ENCODE measurements at regions not wholly inside any gene's neighbourhood (a gene's known extent, or its start where the extent isn't known, plus 50 kb on each side); places are given as distances from the start of the nearest gene placed in this dataset.

- H3K27me3 Mint-ChIP-seq (ENCODE audit: low read depth), result peaks cover 30% of the 10 kb centered on the region
- no peaks in the 10 kb centered on the region for H3K9me3 Mint-ChIP-seq (ENCODE audit: low read depth)
- H3K4me1 Mint-ChIP-seq (ENCODE audit: low read depth), result no peaks in the 10 kb centered on the region
- no peak overlapping the region for H3K27ac Mint-ChIP-seq (ENCODE audit: unreplicated experiment)
- peaks cover 3% of the 10 kb centered on the region for H3K36me3 Mint-ChIP-seq (ENCODE audit: low read depth)
- H3K4me3 Mint-ChIP-seq (ENCODE audit: unreplicated experiment), result no peak overlapping the region
- no peak for DNase-seq (ENCODE audit: low spot score)
- no peak for TF ChIP-seq CTCF (IDR thresholded peaks at IDR 0.05)
These were observed 84.8 kb downstream of the PCDH1 start for GRCh38 chr5:141793403-141793802.

GRCh38 chr5:141790630-141791029 lies 87.6 kb downstream of the PCDH1 start:
- Mint-ChIP-seq H3K36me3 (ENCODE audit: low read depth) (peaks cover 3% of the 10 kb centered on the region), H3K4me1 (ENCODE audit: low read depth) (no peaks in the 10 kb centered on the region), H3K4me3 (ENCODE audit: unreplicated experiment) (no peak overlapping the region), H3K27ac (ENCODE audit: unreplicated experiment) (no peak overlapping the region), H3K9me3 (ENCODE audit: low read depth) (no peaks in the 10 kb centered on the region), H3K27me3 (ENCODE audit: low read depth) (peaks cover 31% of the 10 kb centered on the region)
- DNase-seq (ENCODE audit: low spot score), result no peak
- TF ChIP-seq CTCF (IDR thresholded peaks at IDR 0.05), result no peak

GRCh38 chr5:141789330-141789729 lies 88.9 kb downstream of the PCDH1 start:
- Mint-ChIP-seq H3K36me3 (ENCODE audit: low read depth) (peaks cover 3% of the 10 kb centered on the region), H3K4me1 (ENCODE audit: low read depth) (no peaks in the 10 kb centered on the region), H3K27ac (ENCODE audit: unreplicated experiment) (no peak overlapping the region), H3K9me3 (ENCODE audit: low read depth) (no peaks in the 10 kb centered on the region), H3K27me3 (ENCODE audit: low read depth) (peaks cover 27% of the 10 kb centered on the region), H3K4me3 (ENCODE audit: unreplicated experiment) (no peak overlapping the region)
- TF ChIP-seq CTCF (IDR thresholded peaks at IDR 0.05), result no peak
- no peak for DNase-seq (ENCODE audit: low spot score)

DNA sequence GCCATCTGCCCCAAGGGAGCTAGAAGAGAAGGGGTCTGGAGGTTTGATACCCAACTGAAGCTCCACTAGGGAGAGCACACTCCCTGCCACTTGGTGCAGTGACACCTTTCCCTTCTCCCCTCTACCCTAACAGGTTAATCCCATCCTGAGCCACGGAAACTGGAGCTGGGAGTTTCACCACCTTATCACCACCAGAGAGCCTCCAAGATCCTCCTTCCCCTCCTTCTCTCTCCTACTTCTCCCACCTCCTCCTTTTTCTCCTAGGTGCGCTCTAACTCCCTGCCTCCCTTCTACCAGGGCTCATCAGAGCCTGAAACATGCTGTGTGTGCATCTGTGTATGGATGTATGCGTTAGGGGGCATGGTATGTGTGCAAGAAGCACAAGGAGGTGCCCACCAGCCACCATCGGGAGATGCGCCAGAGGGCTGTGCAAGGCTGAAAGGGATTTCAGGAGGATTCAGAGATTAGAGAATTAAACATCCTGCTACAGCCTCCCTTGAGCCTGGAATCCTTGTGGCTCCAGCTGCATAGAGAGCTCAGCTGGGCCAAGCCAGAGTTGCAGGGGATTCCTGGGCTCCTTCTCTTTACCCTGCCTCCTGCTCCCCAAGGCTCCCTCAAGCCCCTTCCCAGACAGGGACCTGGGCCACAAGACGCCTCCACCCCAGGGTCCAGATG lies 89.8 kb downstream of the PCDH1 start:
- no peak for TF ChIP-seq CTCF (IDR thresholded peaks at IDR 0.05)
- Mint-ChIP-seq H3K36me3 (ENCODE audit: low read depth) (peaks cover 3% of the 10 kb centered on the region), H3K9me3 (ENCODE audit: low read depth) (no peaks in the 10 kb centered on the region), H3K4me1 (ENCODE audit: low read depth) (no peaks in the 10 kb centered on the region), H3K4me3 (ENCODE audit: unreplicated experiment) (no peak overlapping the region), H3K27ac (ENCODE audit: unreplicated experiment) (no peak overlapping the region), H3K27me3 (ENCODE audit: low read depth) (peaks cover 27% of the 10 kb centered on the region)
- no peak for DNase-seq (ENCODE audit: low spot score)

DNA sequence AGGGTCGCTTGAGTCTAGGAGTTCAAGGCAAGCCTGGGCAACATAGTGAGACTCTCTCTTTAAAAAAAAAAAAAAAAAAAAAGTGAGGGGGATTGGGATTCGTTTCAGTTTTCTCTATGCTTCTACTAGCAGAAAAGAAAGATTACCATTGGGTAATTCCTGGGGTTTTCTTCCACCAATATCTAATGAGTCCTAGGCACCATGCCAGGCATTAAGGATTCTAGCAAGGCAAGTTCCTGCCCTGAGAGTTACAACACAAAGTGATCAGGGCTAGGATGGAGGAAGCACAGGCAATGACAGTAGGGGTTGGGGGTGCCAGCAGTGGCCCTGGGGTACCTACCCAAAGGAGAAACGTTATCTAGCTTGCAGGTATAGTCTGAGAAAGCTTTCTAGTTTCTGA lies 90.8 kb downstream of the PCDH1 start:
- Mint-ChIP-seq H3K9me3 (ENCODE audit: low read depth) (no peaks in the 10 kb centered on the region), H3K36me3 (ENCODE audit: low read depth) (peaks cover 3% of the 10 kb centered on the region)
- no peak for DNase-seq (ENCODE audit: low spot score)

More for the DNA sequence above, 90.8 kb downstream of the PCDH1 start:
- H3K4me1 Mint-ChIP-seq (ENCODE audit: low read depth), result no peaks in the 10 kb centered on the region
- peaks cover 23% of the 10 kb centered on the region for H3K27me3 Mint-ChIP-seq (ENCODE audit: low read depth)
- no peak overlapping the region for H3K4me3 Mint-ChIP-seq (ENCODE audit: unreplicated experiment)
- TF ChIP-seq CTCF (IDR thresholded peaks at IDR 0.05), result no peak
- H3K27ac Mint-ChIP-seq (ENCODE audit: unreplicated experiment), result no peak overlapping the region

Data from chondrocyte (in vitro differentiated cells).